ENCODE measurements at regions not wholly inside any gene's neighbourhood (a gene's known extent, or its start where the extent isn't known, plus 50 kb on each side); places are given as distances from the start of the nearest gene placed in this dataset.
"Not testable (repeated sequence)": the region's sequence is repeated elsewhere in the genome, so short reads cannot be mapped to it uniquely, and the experiment has no call there.

DNA sequence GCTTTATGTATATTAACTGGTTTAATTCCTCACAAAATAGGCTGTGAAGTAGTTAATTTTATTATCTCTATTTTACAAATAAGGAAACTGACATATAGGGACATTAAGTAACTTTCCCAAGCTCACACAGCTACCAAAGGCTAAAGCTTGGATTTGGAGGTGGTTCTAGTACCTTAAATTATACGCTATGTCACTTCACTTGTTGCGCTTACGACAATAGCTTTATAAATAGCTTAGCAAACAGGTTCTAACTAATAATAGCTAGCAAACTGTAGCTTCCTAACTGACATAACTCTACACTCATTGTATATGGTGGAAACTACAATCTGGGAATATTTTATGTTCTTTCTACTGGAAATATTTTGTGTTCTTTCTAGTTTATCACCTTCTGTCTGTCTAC is 666.4 kb upstream of the CPEB2 start:
- Histone ChIP-seq H3K27me3 (ENCODE audit: control insufficient read depth, insufficient read depth, low read length) (no peaks in the 10 kb centered on the region), H3K9me3 (replicated peaks; ENCODE audit: low read length) (no peaks in the 10 kb centered on the region), H3K4me2 (ENCODE audit: low read length) (no peak overlapping the region), H3K4me3 (ENCODE audit: low read length) (no peak overlapping the region), H3K36me3 (ENCODE audit: insufficient read depth, low read length) (no peaks in the 10 kb centered on the region), H3K9ac (ENCODE audit: low read depth, low read length) (no peak overlapping the region), H3K4me1 (ENCODE audit: control insufficient read depth, insufficient read depth, low read length) (peaks cover 4% of the 10 kb centered on the region)

- Histone ChIP-seq H3K9me3 (replicated peaks; ENCODE audit: low read length) (no peaks in the 10 kb centered on the region), H3K4me2 (ENCODE audit: low read length) (no peak overlapping the region), H3K36me3 (ENCODE audit: insufficient read depth, low read length) (no peaks in the 10 kb centered on the region), H3K4me3 (ENCODE audit: low read length) (no peak overlapping the region), H3K9ac (ENCODE audit: low read depth, low read length) (no peak overlapping the region), H3K4me1 (ENCODE audit: control insufficient read depth, insufficient read depth, low read length) (peaks cover 4% of the 10 kb centered on the region), H3K27me3 (ENCODE audit: control insufficient read depth, insufficient read depth, low read length) (no peaks in the 10 kb centered on the region)
Observed at GRCh38 chr4:14336656-14337055, 665.6 kb upstream of the CPEB2 start.

- Histone ChIP-seq H3K27me3 (ENCODE audit: control insufficient read depth, insufficient read depth, low read length) (no peaks in the 10 kb centered on the region), H3K4me2 (ENCODE audit: low read length) (no peak overlapping the region), H3K4me1 (ENCODE audit: control insufficient read depth, insufficient read depth, low read length) (peaks cover 4% of the 10 kb centered on the region), H3K4me3 (ENCODE audit: low read length) (no peak overlapping the region), H3K9ac (ENCODE audit: low read depth, low read length) (no peak overlapping the region), H3K9me3 (replicated peaks; ENCODE audit: low read length) (no peaks in the 10 kb centered on the region), H3K36me3 (ENCODE audit: insufficient read depth, low read length) (no peaks in the 10 kb centered on the region)
Observed at GRCh38 chr4:14337892-14338584, 664.2 kb upstream of the CPEB2 start.

- H3K9me3 ChIP-seq (replicated peaks; ENCODE audit: low read length) = no peaks in the 10 kb centered on the region
- H3K9ac ChIP-seq (ENCODE audit: low read depth, low read length) = no peak overlapping the region
- no peak overlapping the region for H3K4me3 ChIP-seq (ENCODE audit: low read length)
- no peaks in the 10 kb centered on the region for H3K36me3 ChIP-seq (ENCODE audit: insufficient read depth, low read length)
- peaks cover 4% of the 10 kb centered on the region for H3K4me1 ChIP-seq (ENCODE audit: control insufficient read depth, insufficient read depth, low read length)
- no peak overlapping the region for H3K4me2 ChIP-seq (ENCODE audit: low read length)
- peaks cover 2% of the 10 kb centered on the region for H3K27me3 ChIP-seq (ENCODE audit: control insufficient read depth, insufficient read depth, low read length)
Observed at GRCh38 chr4:14338585-14339265, 663.6 kb upstream of the CPEB2 start.

GRCh38 chr4:14339715-14340114 is 662.6 kb upstream of the CPEB2 start:
- no peaks in the 10 kb centered on the region for H3K36me3 ChIP-seq (ENCODE audit: insufficient read depth, low read length)
- H3K4me3 ChIP-seq (ENCODE audit: low read length) = no peak overlapping the region
- H3K9ac ChIP-seq (ENCODE audit: low read depth, low read length) = no peak overlapping the region
- no peak overlapping the region for H3K4me2 ChIP-seq (ENCODE audit: low read length)
- peaks cover 2% of the 10 kb centered on the region for H3K27me3 ChIP-seq (ENCODE audit: control insufficient read depth, insufficient read depth, low read length)
- no peaks in the 10 kb centered on the region for H3K9me3 ChIP-seq (replicated peaks; ENCODE audit: low read length)
- H3K4me1 ChIP-seq (ENCODE audit: control insufficient read depth, insufficient read depth, low read length) = peaks cover 4% of the 10 kb centered on the region

DNA sequence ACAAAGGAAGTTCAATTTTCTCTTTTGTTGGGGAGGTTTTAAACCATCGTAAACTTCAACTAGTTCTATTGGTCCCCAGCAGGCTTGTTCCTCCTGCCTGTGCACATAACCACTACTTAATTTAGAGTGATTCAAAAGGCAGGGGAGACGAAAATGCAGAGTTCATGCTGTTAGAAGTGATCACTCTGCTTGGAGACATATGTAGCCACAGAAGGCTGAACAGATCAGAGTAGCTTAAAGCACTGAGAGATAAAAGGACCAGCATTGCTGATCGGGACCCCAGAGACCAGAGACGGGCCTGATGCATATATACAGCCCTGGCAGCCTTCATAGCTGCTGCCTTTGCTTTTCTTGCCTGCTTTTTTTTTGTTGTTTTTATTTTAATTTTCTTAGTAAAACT is 662.0 kb upstream of the CPEB2 start:
- Histone ChIP-seq H3K36me3 (ENCODE audit: insufficient read depth, low read length) (no peaks in the 10 kb centered on the region), H3K9ac (ENCODE audit: low read depth, low read length) (no peak overlapping the region), H3K9me3 (replicated peaks; ENCODE audit: low read length) (no peaks in the 10 kb centered on the region), H3K27me3 (ENCODE audit: control insufficient read depth, insufficient read depth, low read length) (peaks cover 2% of the 10 kb centered on the region), H3K4me2 (ENCODE audit: low read length) (no peak overlapping the region), H3K4me1 (ENCODE audit: control insufficient read depth, insufficient read depth, low read length) (peaks cover 8% of the 10 kb centered on the region), H3K4me3 (ENCODE audit: low read length) (no peak overlapping the region)

GRCh38 chr4:14343961-14344360 is 658.3 kb upstream of the CPEB2 start:
- peaks cover 2% of the 10 kb centered on the region for H3K27me3 ChIP-seq (ENCODE audit: control insufficient read depth, insufficient read depth, low read length)
- no peaks in the 10 kb centered on the region for H3K9me3 ChIP-seq (replicated peaks; ENCODE audit: low read length)
- H3K36me3 ChIP-seq (ENCODE audit: insufficient read depth, low read length) = no peaks in the 10 kb centered on the region
- no peak overlapping the region for H3K4me2 ChIP-seq (ENCODE audit: low read length)
- H3K4me1 ChIP-seq (ENCODE audit: control insufficient read depth, insufficient read depth, low read length) = peaks cover 5% of the 10 kb centered on the region
- no peak overlapping the region for H3K4me3 ChIP-seq (ENCODE audit: low read length)
- H3K9ac ChIP-seq (ENCODE audit: low read depth, low read length) = no peak overlapping the region

- Histone ChIP-seq H3K36me3 (ENCODE audit: insufficient read depth, low read length) (no peaks in the 10 kb centered on the region), H3K4me2 (ENCODE audit: low read length) (no peak overlapping the region), H3K4me3 (ENCODE audit: low read length) (no peak overlapping the region), H3K9me3 (replicated peaks; ENCODE audit: low read length) (no peaks in the 10 kb centered on the region), H3K9ac (ENCODE audit: low read depth, low read length) (no peak overlapping the region), H3K4me1 (ENCODE audit: control insufficient read depth, insufficient read depth, low read length) (peaks cover 5% of the 10 kb centered on the region), H3K27me3 (ENCODE audit: control insufficient read depth, insufficient read depth, low read length) (peaks cover 2% of the 10 kb centered on the region)
Observed at GRCh38 chr4:14345356-14345775, 656.9 kb upstream of the CPEB2 start.

GRCh38 chr4:14347526-14347925 is 654.8 kb upstream of the CPEB2 start:
- peaks cover 2% of the 10 kb centered on the region for H3K27me3 ChIP-seq (ENCODE audit: control insufficient read depth, insufficient read depth, low read length)
- no peak overlapping the region for H3K9ac ChIP-seq (ENCODE audit: low read depth, low read length)
- H3K4me2 ChIP-seq (ENCODE audit: low read length) = no peak overlapping the region
- no peaks in the 10 kb centered on the region for H3K9me3 ChIP-seq (replicated peaks; ENCODE audit: low read length)
- H3K4me1 ChIP-seq (ENCODE audit: control insufficient read depth, insufficient read depth, low read length) = peaks cover 5% of the 10 kb centered on the region
- H3K4me3 ChIP-seq (ENCODE audit: low read length) = no peak overlapping the region
- no peaks in the 10 kb centered on the region for H3K36me3 ChIP-seq (ENCODE audit: insufficient read depth, low read length)

DNA sequence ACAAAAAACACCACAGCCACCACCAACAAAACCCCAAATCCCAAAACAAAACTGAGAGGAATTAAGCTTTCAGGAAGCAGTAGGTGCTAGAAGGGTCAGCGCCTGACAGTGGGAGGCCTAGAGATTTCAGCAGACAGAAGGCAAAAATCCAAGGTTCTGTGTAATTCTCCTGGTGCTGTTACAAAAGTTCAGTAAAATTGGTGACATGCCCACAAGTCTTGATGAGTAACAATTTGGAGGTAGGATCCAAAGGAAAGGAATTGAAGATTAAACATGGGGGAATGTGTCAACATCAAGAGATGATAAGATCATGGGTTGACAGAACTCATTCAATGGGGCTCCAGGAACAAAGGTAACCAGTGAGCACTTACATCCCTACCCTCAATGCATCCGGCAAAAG is 653.8 kb upstream of the CPEB2 start:
- no peaks in the 10 kb centered on the region for H3K27me3 ChIP-seq (ENCODE audit: control insufficient read depth, insufficient read depth, low read length)
- no peak overlapping the region for H3K4me2 ChIP-seq (ENCODE audit: low read length)
- no peaks in the 10 kb centered on the region for H3K36me3 ChIP-seq (ENCODE audit: insufficient read depth, low read length)
- no peak overlapping the region for H3K4me3 ChIP-seq (ENCODE audit: low read length)
- no peaks in the 10 kb centered on the region for H3K9me3 ChIP-seq (replicated peaks; ENCODE audit: low read length)
- no peak overlapping the region for H3K9ac ChIP-seq (ENCODE audit: low read depth, low read length)
- H3K4me1 ChIP-seq (ENCODE audit: control insufficient read depth, insufficient read depth, low read length) = peaks cover 5% of the 10 kb centered on the region

- not testable (repeated sequence) for H3K4me1 ChIP-seq (ENCODE audit: control insufficient read depth, insufficient read depth, low read length); H3K4me2 ChIP-seq (ENCODE audit: low read length); H3K9me3 ChIP-seq (replicated peaks; ENCODE audit: low read length); H3K36me3 ChIP-seq (ENCODE audit: insufficient read depth, low read length); H3K9ac ChIP-seq (ENCODE audit: low read depth, low read length); H3K27me3 ChIP-seq (ENCODE audit: control insufficient read depth, insufficient read depth, low read length); H3K4me3 ChIP-seq (ENCODE audit: low read length)
Observed at GRCh38 chr4:14358544-14359160, 643.6 kb upstream of the CPEB2 start.

DNA sequence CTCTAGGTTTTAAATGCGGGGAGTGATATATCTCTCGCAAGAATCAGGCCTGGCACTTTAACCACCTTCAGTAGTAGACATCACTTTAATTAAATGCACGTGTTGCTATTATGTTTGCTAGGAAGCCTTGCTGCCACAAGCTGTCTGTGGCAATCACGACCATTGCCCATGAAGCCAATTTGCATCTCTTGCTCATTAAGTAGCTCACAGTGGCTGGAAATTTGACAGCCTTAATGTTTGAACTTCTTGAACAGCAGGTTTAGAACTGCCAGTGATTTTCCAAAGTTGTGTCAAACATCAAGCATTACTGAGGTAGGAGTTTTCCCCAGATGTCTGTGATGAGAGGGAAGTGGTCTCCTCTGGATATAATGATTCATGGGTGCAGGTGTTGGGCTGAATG is 642.3 kb upstream of the CPEB2 start:
- Histone ChIP-seq H3K9me3 (replicated peaks; ENCODE audit: low read length) (no peaks in the 10 kb centered on the region), H3K27me3 (ENCODE audit: control insufficient read depth, insufficient read depth, low read length) (no peaks in the 10 kb centered on the region), H3K9ac (ENCODE audit: low read depth, low read length) (no peak overlapping the region), H3K4me1 (ENCODE audit: control insufficient read depth, insufficient read depth, low read length) (no peaks in the 10 kb centered on the region), H3K4me3 (ENCODE audit: low read length) (no peak overlapping the region), H3K36me3 (ENCODE audit: insufficient read depth, low read length) (no peaks in the 10 kb centered on the region), H3K4me2 (ENCODE audit: low read length) (no peak overlapping the region)
